Endodermal cell (in vitro differentiated cells): ENCODE measurements at regions not wholly inside any gene's neighbourhood (a gene's known extent, or its start where the extent isn't known, plus 50 kb on each side); places are given as distances from the start of the nearest gene placed in this dataset.

ENCODE experiments used
- DNase-seq: peaks from one replicate; pipeline ENCODE4 v3.0.0-alpha.2; 2017
- H3K27ac ChIP-seq: 2 replicates; pipeline ENCODE4 v1.5.1; 2013; ENCODE audit warnings: mild to moderate bottlenecking, low read depth, low read length, moderate library complexity
- H3K27me3 ChIP-seq: 2 replicates; pipeline ENCODE4 v1.6.1; 2013; ENCODE audit warnings: mild to moderate bottlenecking, low read length, moderate library complexity; ENCODE audit not compliant: insufficient read depth, control insufficient read depth, poor library complexity, severe bottlenecking
- H3K36me3 ChIP-seq: 2 replicates; pipeline ENCODE4 v1.7.0; 2013; ENCODE audit warnings: mild to moderate bottlenecking, low read length, moderate library complexity; ENCODE audit not compliant: control insufficient read depth, insufficient read depth
- H3K4me1 ChIP-seq: one replicate; pipeline ENCODE4 v1.7.0; 2013; ENCODE audit warnings: low read length; ENCODE audit not compliant: control insufficient read depth, insufficient read depth
- H3K4me3 ChIP-seq: 2 replicates; pipeline ENCODE4 v1.5.1; 2013; ENCODE audit warnings: mild to moderate bottlenecking, low read length, moderate library complexity
- H3K9ac ChIP-seq: 2 replicates; pipeline ENCODE4 v1.6.1; 2013; ENCODE audit warnings: mild to moderate bottlenecking, low read length, moderate library complexity; ENCODE audit not compliant: poor library complexity, severe bottlenecking; ENCODE audit errors: extremely low read depth
- H3K9me3 ChIP-seq: 2 replicates; pipeline ENCODE4 v1.6.1; 2013; ENCODE audit warnings: mild to moderate bottlenecking, low read length, moderate library complexity; ENCODE audit not compliant: control insufficient read depth
- H3K27ac Mint-ChIP-seq: 2 replicates; pipeline ENCODE4 v1.8.0; 2020; ENCODE audit warnings: mixed read lengths
- H3K27me3 Mint-ChIP-seq: 2 replicates; pipeline ENCODE4 v1.8.0; 2021; ENCODE audit warnings: mild to moderate bottlenecking, mixed read lengths; ENCODE audit not compliant: insufficient read depth
- H3K36me3 Mint-ChIP-seq: 2 replicates; pipeline ENCODE4 v1.8.0; 2020; ENCODE audit warnings: low read depth, mixed read lengths
- H3K4me1 Mint-ChIP-seq: 2 replicates; pipeline ENCODE4 v1.8.0; 2020; ENCODE audit warnings: mixed read lengths
- H3K4me3 Mint-ChIP-seq: 2 replicates; pipeline ENCODE4 v1.8.0; 2020; ENCODE audit warnings: mild to moderate bottlenecking, moderate library complexity, mixed read lengths
- H3K9me3 Mint-ChIP-seq: 2 replicates; pipeline ENCODE4 v1.8.0; 2020; ENCODE audit warnings: mild to moderate bottlenecking, mixed read lengths
- CTCF ChIP-seq: fragments of 200-600 bp; sonication (generic); conservative IDR thresholded peaks from 2 replicates; pipeline ENCODE4 v1.5.0; 2021; ENCODE audit warnings: antibody characterized with exemption, mild to moderate bottlenecking
- WGBS, 2 experiments: methylation state at CpG; one replicate each; pipeline versions ENCODE4 v1.1.5 to v1.1.7; 2013; ENCODE audit warnings: missing lambda C conversion rate in 2 of 2, mixed read lengths in 1 of 2; ENCODE audit not compliant: insufficient coverage in 1 of 2, insufficient read length in 1 of 2; 5-methylcytosine and 5-hydroxymethylcytosine counted together

- no peaks in the 10 kb centered on the region for H3K4me1 ChIP-seq
- no peak overlapping the region for H3K27ac Mint-ChIP-seq
- H3K9me3 Mint-ChIP-seq = no peaks in the 10 kb centered on the region
- H3K4me3 Mint-ChIP-seq = no peak overlapping the region
- no peak overlapping the region for H3K27ac ChIP-seq
- no peaks in the 10 kb centered on the region for H3K27me3 Mint-ChIP-seq
- no peak for DNase-seq
- H3K27me3 ChIP-seq = no peaks in the 10 kb centered on the region
- H3K36me3 Mint-ChIP-seq = no peaks in the 10 kb centered on the region
- no peak overlapping the region for H3K9ac ChIP-seq
- no peaks in the 10 kb centered on the region for H3K36me3 ChIP-seq
- no peaks in the 10 kb centered on the region for H3K9me3 ChIP-seq
- no peaks in the 10 kb centered on the region for H3K4me1 Mint-ChIP-seq
- no peak for TF ChIP-seq CTCF
- 87 to 97% methylated on average over 2 of the region's 2 CpGs for WGBS, 2 experiments
- no peak overlapping the region for H3K4me3 ChIP-seq
Measured at GRCh38 chr4:148693913-148694649, 251.9 kb upstream of the NR3C2 start.

- H3K36me3 Mint-ChIP-seq = no peaks in the 10 kb centered on the region
- no peaks in the 10 kb centered on the region for H3K4me1 Mint-ChIP-seq
- TF ChIP-seq CTCF = no peak
- Histone ChIP-seq H3K4me1 (no peaks in the 10 kb centered on the region), H3K27me3 (no peaks in the 10 kb centered on the region), H3K36me3 (no peaks in the 10 kb centered on the region), H3K4me3 (no peak overlapping the region), H3K9ac (no peak overlapping the region), H3K9me3 (no peaks in the 10 kb centered on the region), H3K27ac (no peak overlapping the region)
- H3K27me3 Mint-ChIP-seq = no peaks in the 10 kb centered on the region
- no peak overlapping the region for H3K27ac Mint-ChIP-seq
- WGBS, 2 experiments = 86 to 94% methylated on average over 5 to 7 of the region's 7 CpGs
- no peak overlapping the region for H3K4me3 Mint-ChIP-seq
- DNase-seq = no peak
- no peaks in the 10 kb centered on the region for H3K9me3 Mint-ChIP-seq
Measured at GRCh38 chr4:148692242-148692641, 250.0 kb upstream of the NR3C2 start.

GRCh38 chr4:148686449-148686848 lies 244.2 kb upstream of the NR3C2 start:
- H3K27me3 ChIP-seq = peaks cover 6% of the 10 kb centered on the region
- H3K36me3 ChIP-seq = no peaks in the 10 kb centered on the region
- no peaks in the 10 kb centered on the region for H3K4me1 Mint-ChIP-seq
- WGBS, 2 experiments = 81% methylated on average over 3 of the region's 3 CpGs; no CpG with 5 or more reads in 1 of the 2 experiments
- H3K4me3 Mint-ChIP-seq = no peak overlapping the region
- no peaks in the 10 kb centered on the region for H3K9me3 Mint-ChIP-seq
- H3K27ac ChIP-seq = no peak overlapping the region
- no peak overlapping the region for H3K9ac ChIP-seq
- no peak overlapping the region for H3K27ac Mint-ChIP-seq
- no peaks in the 10 kb centered on the region for H3K4me1 ChIP-seq
- H3K9me3 ChIP-seq = no peaks in the 10 kb centered on the region
- no peaks in the 10 kb centered on the region for H3K36me3 Mint-ChIP-seq
- no peak overlapping the region for H3K4me3 ChIP-seq
- no peak for TF ChIP-seq CTCF
- peaks cover 2% of the 10 kb centered on the region for H3K27me3 Mint-ChIP-seq
- DNase-seq = no peak
